SK-N-SH (cell line): ENCODE measurements at regions not wholly inside any gene's neighbourhood (a gene's known extent, or its start where the extent isn't known, plus 50 kb on each side); places are given as distances from the start of the nearest gene placed in this dataset.

Experiments
- CTCF ChIA-PET: fragments of 300-600, 350-600 bp; formaldehyde crosslinking; extraction: SDS; loops from one replicate; lab custom pipeline; 2021; lab: Yijun Ruan, JAX
- POLR2A ChIA-PET: fragments of 350-600 bp; sonication (Branson Sonifier 250); formaldehyde crosslinking; extraction: SDS; loops from one replicate; lab custom pipeline; 2020; ENCODE audit warnings: antibody characterized with exemption, inconsistent platforms; lab: Yijun Ruan, JAX
- DNase-seq: peaks from one replicate; pipeline ENCODE4 v3.0.0; 2012
- H2AFZ ChIP-seq: fragments of 200-600 bp; sonication (generic); 2 replicates; pipeline ENCODE4 v1.8.1; 2016; ENCODE audit warnings: antibody characterized with exemption, mild to moderate bottlenecking, low read depth
- H3F3A ChIP-seq: fragments of 200-600 bp; sonication (generic); replicated peaks from 2 replicates; pipeline ENCODE3; 2016; ENCODE audit warnings: antibody characterized with exemption, mild to moderate bottlenecking; ENCODE audit not compliant: insufficient read depth
- H3K27ac ChIP-seq, 2 experiments: fragments of 200-500 bp in 1 of 2; fragments of 200-600 bp in 1 of 2; sonication (Bioruptor generic) in 1 of 2; sonication (generic), shearing (Covaris generic) in 1 of 2; 2 replicates each; pipeline versions ENCODE4 v1.5.1 to v1.6.1; 2014 to 2016; ENCODE audit warnings: low read depth in 2 of 2, inconsistent platforms in 1 of 2, low read length in 1 of 2, mild to moderate bottlenecking in 1 of 2, mixed read lengths in 1 of 2
- H3K27me3 ChIP-seq: fragments of 200-600 bp; sonication (generic), shearing (Covaris generic); 2 replicates; pipeline ENCODE4 v1.6.1; 2016; ENCODE audit warnings: mixed run types; ENCODE audit not compliant: insufficient read depth
- H3K36me3 ChIP-seq, 2 experiments: fragments of 200-500 bp in 1 of 2; fragments of 200-600 bp in 1 of 2; sonication (Bioruptor generic) in 1 of 2; sonication (generic) in 1 of 2; replicated peaks in 1 of 2; 2 replicates each; pipeline versions ENCODE3 to v1.5.1; 2014 to 2016; ENCODE audit warnings: low read length in 1 of 2, mild to moderate bottlenecking in 1 of 2; ENCODE audit not compliant: insufficient read depth in 2 of 2, control insufficient read depth in 1 of 2
- H3K4me1 ChIP-seq, 2 experiments: fragments of 200-500 bp in 1 of 2; fragments of 200-600 bp in 1 of 2; sonication (Bioruptor generic) in 1 of 2; sonication (generic), shearing (Covaris generic) in 1 of 2; 2 replicates each; pipeline versions ENCODE4 v1.5.1 to v1.6.1; 2014 to 2016; ENCODE audit warnings: low read depth in 1 of 2, low read length in 1 of 2, mixed run types in 1 of 2; ENCODE audit not compliant: insufficient read depth in 2 of 2, control insufficient read depth in 1 of 2
- H3K4me2 ChIP-seq: fragments of 200-600 bp; sonication (generic), shearing (Covaris generic); 2 replicates; pipeline ENCODE4 v1.6.1; 2017; ENCODE audit warnings: mixed run types
- H3K4me3 ChIP-seq, 2 experiments: fragments of 200-500 bp in 1 of 2; fragments of 200-600 bp in 1 of 2; sonication (Bioruptor generic) in 1 of 2; sonication (generic), shearing (Covaris generic) in 1 of 2; 2 replicates each; pipeline versions ENCODE4 v1.5.1 to v1.8.1; 2014 to 2016; ENCODE audit warnings: low read depth in 2 of 2, inconsistent platforms in 1 of 2, low read length in 1 of 2, mild to moderate bottlenecking in 1 of 2, mixed read lengths in 1 of 2, moderate library complexity in 1 of 2
- H3K79me2 ChIP-seq: fragments of 200-600 bp; sonication (generic); 2 replicates; pipeline ENCODE4 v1.8.1; 2017; ENCODE audit warnings: mild to moderate bottlenecking; ENCODE audit not compliant: insufficient read depth
- H3K9ac ChIP-seq: fragments of 200-600 bp; sonication (generic); 2 replicates; pipeline ENCODE4 v1.6.1; 2017; ENCODE audit warnings: mixed run types
- H3K9me2 ChIP-seq: fragments of 200-600 bp; sonication (generic); 2 replicates; pipeline ENCODE4 v1.6.1; 2017; ENCODE audit warnings: mixed run types
- H3K9me3 ChIP-seq: fragments of 200-600 bp; sonication (generic); 2 replicates; pipeline ENCODE4 v1.6.1; 2017; ENCODE audit warnings: mixed run types, mild to moderate bottlenecking, moderate library complexity
- H4K20me1 ChIP-seq: fragments of 200-600 bp; sonication (generic); 2 replicates; pipeline ENCODE4 v1.6.1; 2017; ENCODE audit warnings: mild to moderate bottlenecking, mixed run types; ENCODE audit not compliant: insufficient read depth
- ELF1 ChIP-seq: IDR thresholded peaks from 2 replicates; pipeline ENCODE4 v1.4.0; 2012
- EP300 ChIP-seq, 2 experiments: IDR thresholded peaks; 2 replicates each; pipeline versions ENCODE4 v1.4.0 to v1.6.1; 2012; ENCODE audit warnings: borderline replicate concordance in 1 of 2, low read depth in 1 of 2, low read length in 1 of 2
- FOXM1 ChIP-seq: IDR thresholded peaks from 2 replicates; pipeline ENCODE4 v1.4.0; 2012; ENCODE audit warnings: low read depth, mild to moderate bottlenecking
- GABPA ChIP-seq: IDR thresholded peaks from 2 replicates; pipeline ENCODE4 v1.4.0; 2012; ENCODE audit warnings: low read depth, mild to moderate bottlenecking
- GATA2 ChIP-seq: sonication (generic); formaldehyde crosslinking; IDR thresholded peaks from 2 replicates; pipeline ENCODE4 v1.5.0; 2020; ENCODE audit warnings: mild to moderate bottlenecking, missing genetic modification reagents
- JUND ChIP-seq: IDR thresholded peaks from 2 replicates; pipeline ENCODE4 v1.4.0; 2012
- MEF2A ChIP-seq: IDR thresholded peaks from 2 replicates; pipeline ENCODE4 v1.4.0; 2012; ENCODE audit warnings: low read depth, borderline replicate concordance
- MXI1 ChIP-seq: IDR thresholded peaks from 2 replicates; pipeline ENCODE4 v1.6.1; 2012; ENCODE audit warnings: mild to moderate bottlenecking, low read depth, low read length, improper control_type of control experiment
- POLR2AphosphoS5 ChIP-seq: IDR thresholded peaks from 2 replicates; pipeline ENCODE4 v1.6.1; 2012; ENCODE audit warnings: low read depth, low read length
- RAD21 ChIP-seq: IDR thresholded peaks from 2 replicates; pipeline ENCODE4 v1.6.1; 2012; ENCODE audit warnings: mild to moderate bottlenecking, low read length
- RCOR1 ChIP-seq: fragments of 150-350 bp; IDR thresholded peaks from 2 replicates; pipeline ENCODE4 v1.6.1; 2017; ENCODE audit warnings: antibody characterized with exemption, low read length
- REST ChIP-seq: IDR thresholded peaks from 2 replicates; pipeline ENCODE4 v1.6.1; 2012; ENCODE audit warnings: mild to moderate bottlenecking, low read depth, low read length, moderate library complexity
- RXRA ChIP-seq: IDR thresholded peaks from 2 replicates; pipeline ENCODE4 v1.4.0; 2012; ENCODE audit warnings: low read depth, mild to moderate bottlenecking, borderline replicate concordance
- SIN3A ChIP-seq: IDR thresholded peaks from 2 replicates; pipeline ENCODE4 v1.6.1; 2012; ENCODE audit warnings: low read depth, mild to moderate bottlenecking, low read length, moderate library complexity, borderline replicate concordance
- TAF1 ChIP-seq: IDR thresholded peaks from 2 replicates; pipeline ENCODE4 v1.6.1; 2012; ENCODE audit warnings: low read depth, mild to moderate bottlenecking, low read length, moderate library complexity, borderline replicate concordance
- TEAD4 ChIP-seq: IDR thresholded peaks from 2 replicates; pipeline ENCODE4 v1.4.0; 2012; ENCODE audit warnings: mild to moderate bottlenecking, borderline replicate concordance; ENCODE audit not compliant: insufficient read depth
- USF1 ChIP-seq: IDR thresholded peaks from 2 replicates; pipeline ENCODE4 v1.4.0; 2012; ENCODE audit warnings: low read depth, borderline replicate concordance
- WGBS: methylation state at CpG from one replicate; pipeline ENCODE4 v1.1.6; 2017; ENCODE audit warnings: low lambda C conversion rate; 5-methylcytosine and 5-hydroxymethylcytosine counted together
- TF ChIP-seq, protein P1 (sequence below): IDR thresholded peaks from 2 replicates; pipeline ENCODE4 v1.4.0; 2012; ENCODE audit warnings: low read depth, borderline replicate concordance
- TF ChIP-seq, protein P2 (sequence below): fragments of 200-600 bp; sonication (generic); IDR thresholded peaks from 2 replicates; pipeline ENCODE4 v1.6.1; 2017; ENCODE audit warnings: antibody characterized with exemption, mild to moderate bottlenecking, moderate library complexity
- TF ChIP-seq, protein P3 (sequence below): IDR thresholded peaks from 2 replicates; pipeline ENCODE4 v1.4.0; 2012; ENCODE audit warnings: low read depth

DNA sequence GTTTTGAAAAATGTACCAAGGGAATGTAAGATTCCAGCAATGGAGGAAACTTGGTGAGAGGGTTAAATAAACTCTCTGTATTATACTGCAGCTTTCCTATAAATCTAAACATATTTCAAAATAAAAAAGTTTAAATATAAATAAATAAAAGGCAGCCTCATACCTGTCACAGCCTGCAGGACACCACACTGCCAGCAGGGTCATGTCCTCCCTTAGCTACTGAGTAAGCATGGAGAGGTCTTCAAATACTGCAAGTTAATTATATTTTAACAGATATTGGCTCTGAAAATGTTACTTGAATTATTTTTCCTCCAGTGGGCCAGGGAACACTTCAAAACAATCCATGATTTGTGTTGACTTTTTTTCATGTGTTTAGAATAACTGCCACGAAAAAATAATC, 852.8 kb upstream of the PCDH7 start:
- DNase-seq: no peak
- H3K4me1 ChIP-seq: no peaks in the 10 kb centered on the region
- no peak overlapping the region for H3K4me2 ChIP-seq
- H3K9me2 ChIP-seq: no peaks in the 10 kb centered on the region
- no peak overlapping the region for H3K27ac ChIP-seq
- H3F3A ChIP-seq: no peaks in the 10 kb centered on the region
- H3K79me2 ChIP-seq: no peaks in the 10 kb centered on the region
- peaks cover 3% of the 10 kb centered on the region; the same call in 1 of the 2 replicates for H3K9me3 ChIP-seq
- no peaks in the 10 kb centered on the region for H3K36me3 ChIP-seq
- TF ChIP-seq FOXM1 (no peak), USF1 (no peak), RAD21 (no peak), POLR2AphosphoS5 (no peak), GABPA (no peak), REST (no peak), TAF1 (no peak), MXI1 (no peak), SIN3A (no peak), GATA2 (CRISPR knock-in tag) (no peak), EP300 (IDR thresholded peaks at IDR 0.05; ENCODE audit: borderline replicate concordance in 1 of 2, low read depth in 1 of 2, low read length in 1 of 2) (no peak), ELF1 (no peak), RXRA (no peak), JUND (no peak), TEAD4 (no peak), RCOR1 (no peak), MEF2A (no peak)
- TF ChIP-seq, protein P1, sequence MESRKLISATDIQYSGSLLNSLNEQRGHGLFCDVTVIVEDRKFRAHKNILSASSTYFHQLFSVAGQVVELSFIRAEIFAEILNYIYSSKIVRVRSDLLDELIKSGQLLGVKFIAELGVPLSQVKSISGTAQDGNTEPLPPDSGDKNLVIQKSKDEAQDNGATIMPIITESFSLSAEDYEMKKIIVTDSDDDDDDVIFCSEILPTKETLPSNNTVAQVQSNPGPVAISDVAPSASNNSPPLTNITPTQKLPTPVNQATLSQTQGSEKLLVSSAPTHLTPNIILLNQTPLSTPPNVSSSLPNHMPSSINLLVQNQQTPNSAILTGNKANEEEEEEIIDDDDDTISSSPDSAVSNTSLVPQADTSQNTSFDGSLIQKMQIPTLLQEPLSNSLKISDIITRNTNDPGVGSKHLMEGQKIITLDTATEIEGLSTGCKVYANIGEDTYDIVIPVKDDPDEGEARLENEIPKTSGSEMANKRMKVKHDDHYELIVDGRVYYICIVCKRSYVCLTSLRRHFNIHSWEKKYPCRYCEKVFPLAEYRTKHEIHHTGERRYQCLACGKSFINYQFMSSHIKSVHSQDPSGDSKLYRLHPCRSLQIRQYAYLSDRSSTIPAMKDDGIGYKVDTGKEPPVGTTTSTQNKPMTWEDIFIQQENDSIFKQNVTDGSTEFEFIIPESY: no peak
- TF ChIP-seq, protein P2, sequence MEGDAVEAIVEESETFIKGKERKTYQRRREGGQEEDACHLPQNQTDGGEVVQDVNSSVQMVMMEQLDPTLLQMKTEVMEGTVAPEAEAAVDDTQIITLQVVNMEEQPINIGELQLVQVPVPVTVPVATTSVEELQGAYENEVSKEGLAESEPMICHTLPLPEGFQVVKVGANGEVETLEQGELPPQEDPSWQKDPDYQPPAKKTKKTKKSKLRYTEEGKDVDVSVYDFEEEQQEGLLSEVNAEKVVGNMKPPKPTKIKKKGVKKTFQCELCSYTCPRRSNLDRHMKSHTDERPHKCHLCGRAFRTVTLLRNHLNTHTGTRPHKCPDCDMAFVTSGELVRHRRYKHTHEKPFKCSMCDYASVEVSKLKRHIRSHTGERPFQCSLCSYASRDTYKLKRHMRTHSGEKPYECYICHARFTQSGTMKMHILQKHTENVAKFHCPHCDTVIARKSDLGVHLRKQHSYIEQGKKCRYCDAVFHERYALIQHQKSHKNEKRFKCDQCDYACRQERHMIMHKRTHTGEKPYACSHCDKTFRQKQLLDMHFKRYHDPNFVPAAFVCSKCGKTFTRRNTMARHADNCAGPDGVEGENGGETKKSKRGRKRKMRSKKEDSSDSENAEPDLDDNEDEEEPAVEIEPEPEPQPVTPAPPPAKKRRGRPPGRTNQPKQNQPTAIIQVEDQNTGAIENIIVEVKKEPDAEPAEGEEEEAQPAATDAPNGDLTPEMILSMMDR: no peak
- TF ChIP-seq, protein P3, sequence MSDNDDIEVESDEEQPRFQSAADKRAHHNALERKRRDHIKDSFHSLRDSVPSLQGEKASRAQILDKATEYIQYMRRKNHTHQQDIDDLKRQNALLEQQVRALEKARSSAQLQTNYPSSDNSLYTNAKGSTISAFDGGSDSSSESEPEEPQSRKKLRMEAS: no peak
- H3K27me3 ChIP-seq: no peaks in the 10 kb centered on the region
- CTCF ChIA-PET: no interaction called here
- POLR2A ChIA-PET: no interaction called here
- H2AFZ ChIP-seq: no peak overlapping the region
- H4K20me1 ChIP-seq: no peaks in the 10 kb centered on the region
- 0% methylated on average over 1 of the region's 1 CpG for WGBS
- H3K9ac ChIP-seq: no peak overlapping the region
- H3K4me3 ChIP-seq: no peak overlapping the region
